ENCODE measurements at regions not wholly inside any gene's neighbourhood (a gene's known extent, or its start where the extent isn't known, plus 50 kb on each side); places are given as distances from the start of the nearest gene placed in this dataset.
A peak's percentile ranks its signal among the peaks of the same experiment; 100 is the strongest.

- Histone ChIP-seq H3K27me3 (ENCODE audit: control insufficient read depth in 1 of 2, insufficient read depth in 2 of 2, low read length in 2 of 2) (peaks cover 0 to 18% of the 10 kb centered on the region in 2 experiments; a peak in 3 of 5 replicates), H3K9me3 (ENCODE audit: low read length) (no peaks in the 10 kb centered on the region), H3K27ac (ENCODE audit: extremely low read length, insufficient read depth, low read length) (no peak overlapping the region), H4K20me1 (ENCODE audit: insufficient read depth, low read length) (no peaks in the 10 kb centered on the region), H3K9ac (ENCODE audit: insufficient read depth, low read depth, low read length) (no peak overlapping the region), H3K4me2 (ENCODE audit: low read depth, low read length) (no peak overlapping the region), H2AFZ (ENCODE audit: low read length) (no peak overlapping the region), H3K4me3 (replicated peaks in 1 of 3; ENCODE audit: insufficient read depth in 1 of 3, low read depth in 2 of 3, low read length in 3 of 3) (no peak overlapping the region), H3K4me1 (ENCODE audit: insufficient read depth, low read length) (peaks cover 15% of the 10 kb centered on the region), H3K36me3 (replicated peaks in 1 of 2; ENCODE audit: control insufficient read depth in 1 of 2, insufficient read depth in 2 of 2, low read length in 2 of 2) (no peaks in the 10 kb centered on the region), H3K79me2 (ENCODE audit: insufficient read depth, low read length) (no peaks in the 10 kb centered on the region)
- DNase-seq (ENCODE audit: low spot score) (no peak), ATAC-seq (no peak), FAIRE-seq (no peak)
- POLR2A ChIA-PET: no interaction called here
- CTCF ChIA-PET (ENCODE audit: low intra/inter-chr PET ratio, low total read pairs): no interaction called here
- in situ Hi-C loops (cut with HindIII; ENCODE audit: extremely low pct_ligation_motif_present, low pct_unique_long_range_greater_than_20kb): no loop called here
- WGBS (ENCODE audit: low lambda C conversion rate): 56% methylated on average over 3 of the region's 3 CpGs
- no peak for TF ChIP-seq MNT (IDR thresholded peaks at IDR 0.05)
- no peak for TF ChIP-seq ZHX1 (CRISPR knock-in tag; IDR thresholded peaks at IDR 0.05; ENCODE audit: low read depth)
- no peak for TF ChIP-seq ZNF530 (CRISPR knock-in tag; IDR thresholded peaks at IDR 0.05; ENCODE audit: low read depth)
- no peak for TF ChIP-seq ZNF644 (CRISPR knock-in tag; IDR thresholded peaks at IDR 0.05; ENCODE audit: low read depth)
- TF ChIP-seq MAFK (conservative IDR thresholded peaks at IDR 0.05 in 1 of 2, IDR thresholded peaks at IDR 0.05 in 1 of 2; ENCODE audit: low read length in 2 of 2): peak; percentile 98 to 99
- no peak for TF ChIP-seq TRAFD1 (CRISPR knock-in tag; IDR thresholded peaks at IDR 0.05; ENCODE audit: borderline replicate concordance)
- no peak for TF ChIP-seq ZNF17 (CRISPR knock-in tag; IDR thresholded peaks at IDR 0.05)
- TF ChIP-seq TAF15 (IDR thresholded peaks at IDR 0.05; ENCODE audit: low read depth, low read length, poor library complexity, severe bottlenecking): no peak
- no peak for TF ChIP-seq POLR2A (IDR thresholded peaks at IDR 0.05; ENCODE audit: insufficient read depth in 1 of 2, low read depth in 2 of 2, low read length in 2 of 2)
- no peak for TF ChIP-seq ZNF253 (CRISPR knock-in tag; IDR thresholded peaks at IDR 0.05; ENCODE audit: borderline replicate concordance)
- peak; percentile 99 for TF ChIP-seq MAFF (IDR thresholded peaks at IDR 0.05; ENCODE audit: low read depth, low read length)
- 0 out of 2 replicates have a peak, but pooled peaks have one; percentile 16 for TF ChIP-seq NFE2L2 (IDR thresholded peaks at IDR 0.05; ENCODE audit: low read length)
- BruUV-seq (replicated peaks): no TSS peak
- intact Hi-C loops (cut with micrococcal nuclease; ENCODE audit: unreplicated experiment): no loop called here
Measured at GRCh38 chr7:27345164-27345887, 102.7 kb downstream of the EVX1 start.
